Endothelial cell of umbilical vein (primary cell): ENCODE measurements at regions not wholly inside any gene's neighbourhood (a gene's known extent, or its start where the extent isn't known, plus 50 kb on each side); places are given as distances from the start of the nearest gene placed in this dataset.

ENCODE experiments used
- BruUV-seq: library from RNA; stranded (reverse); fragments of 400-500 nt; replicated peaks from 2 replicates; lab custom pipeline; 2021; lab: Mats Ljungman, UMichigan
- CTCF ChIA-PET: fragments of 300-600, 350-600 bp; sonication (Branson Sonifier 250); formaldehyde crosslinking; loops from one replicate; lab custom pipeline; 2021; ENCODE audit warnings: antibody characterized with exemption, inconsistent platforms; lab: Charles Lee
- POLR2A ChIA-PET: fragments of 300-600, 350-600 bp; sonication (Branson Sonifier 250); formaldehyde crosslinking; loops from one replicate; lab custom pipeline; 2021; ENCODE audit warnings: antibody characterized with exemption, inconsistent platforms; lab: Charles Lee
- DNase-seq: peaks from one replicate; pipeline ENCODE4 v3.0.0-alpha.2; 2011; ENCODE audit warnings: low read depth, low spot score
- FAIRE-seq: peaks from 2 replicates; lab custom pipeline; 2011; peaks lifted over from hg19 to GRCh38; lab: Jason Lieb, UNC
- H2AFZ ChIP-seq: 2 replicates; pipeline ENCODE4 v1.6.0; 2012; ENCODE audit warnings: low read depth, low read length, control low read depth, inconsistent platforms
- H3K27ac ChIP-seq: 2 replicates; pipeline ENCODE4 v1.5.1; 2011; ENCODE audit warnings: low read depth, mild to moderate bottlenecking, control low read depth, low read length, moderate library complexity; ENCODE audit not compliant: insufficient read depth
- H3K27me3 ChIP-seq, 2 experiments: 2 replicates each; pipeline versions ENCODE4 v1.6.0 to v1.6.1; 2011; ENCODE audit warnings: low read length in 2 of 2, mixed read lengths in 1 of 2; ENCODE audit not compliant: control insufficient read depth in 2 of 2, insufficient read depth in 2 of 2
- H3K36me3 ChIP-seq, 2 experiments: 2 replicates in 1 of 2; 3 replicates in 1 of 2; pipeline ENCODE4 v1.5.1; 2011; ENCODE audit warnings: low read length in 2 of 2, mild to moderate bottlenecking in 1 of 2, moderate library complexity in 1 of 2; ENCODE audit not compliant: control insufficient read depth in 2 of 2, insufficient read depth in 2 of 2; ENCODE audit errors: extremely low read depth in 1 of 2
- H3K4me1 ChIP-seq: 3 replicates; pipeline ENCODE4 v1.5.1; 2011; ENCODE audit warnings: mild to moderate bottlenecking, low read length; ENCODE audit not compliant: control insufficient read depth, insufficient read depth; ENCODE audit errors: extremely low read depth
- H3K4me2 ChIP-seq: 2 replicates; pipeline ENCODE4 v1.6.1; 2011; ENCODE audit warnings: low read length, control low read depth, mixed read lengths; ENCODE audit not compliant: insufficient read depth
- H3K4me3 ChIP-seq, 3 experiments: fragments of 200-600 bp in 1 of 3; sonication (generic), shearing (Covaris generic) in 1 of 3; replicated peaks in 1 of 3; 2 replicates each; pipeline ENCODE4 v1.5.1; 2011 to 2016; ENCODE audit warnings: control low read depth in 3 of 3, low read length in 3 of 3, mild to moderate bottlenecking in 2 of 3, inconsistent platforms in 1 of 3, low read depth in 1 of 3, moderate library complexity in 1 of 3; ENCODE audit not compliant: insufficient read depth in 1 of 3
- H3K79me2 ChIP-seq: 2 replicates; pipeline ENCODE4 v1.6.0; 2012; ENCODE audit warnings: low read length, inconsistent platforms; ENCODE audit not compliant: control insufficient read depth, insufficient read depth
- H3K9ac ChIP-seq: replicated peaks from 2 replicates; pipeline ENCODE3; 2011; ENCODE audit warnings: low read length, control low read depth; ENCODE audit not compliant: insufficient read depth; ENCODE audit errors: extremely low read depth
- H3K9me1 ChIP-seq: replicated peaks from 3 replicates; pipeline ENCODE4 v1.6.0; 2011; ENCODE audit warnings: mild to moderate bottlenecking, low read length; ENCODE audit not compliant: control insufficient read depth, insufficient read depth; ENCODE audit errors: extremely low read depth
- H3K9me3 ChIP-seq: replicated peaks from 2 replicates; pipeline ENCODE4 v1.5.1; 2012; ENCODE audit warnings: low read length, inconsistent platforms; ENCODE audit not compliant: control insufficient read depth, insufficient read depth
- H4K20me1 ChIP-seq: replicated peaks from 2 replicates; pipeline ENCODE3; 2011; ENCODE audit warnings: mild to moderate bottlenecking, low read length; ENCODE audit not compliant: control insufficient read depth, insufficient read depth; ENCODE audit errors: extremely low read depth
- CTCF ChIP-seq, 2 donors: IDR thresholded peaks; 1 replicate in 1 of 2; 2 replicates in 1 of 2; pipeline ENCODE4 v1.5.1; 2011; ENCODE audit warnings: low read length in 2 of 2, mild to moderate bottlenecking in 2 of 2, moderate library complexity in 2 of 2, control low read depth in 1 of 2, inconsistent platforms in 1 of 2, low read depth in 1 of 2; ENCODE audit not compliant: insufficient read depth in 1 of 2; ENCODE audit errors: extremely low read depth in 1 of 2
- EZH2 ChIP-seq: IDR thresholded peaks from 2 replicates; pipeline ENCODE4 v1.6.1; 2012; ENCODE audit warnings: borderline replicate concordance, low read depth, mild to moderate bottlenecking, moderate library complexity, low read length, inconsistent platforms; ENCODE audit not compliant: severe bottlenecking
- FOS ChIP-seq: IDR thresholded peaks from 2 replicates; pipeline ENCODE4 v1.6.1; 2011; ENCODE audit warnings: mild to moderate bottlenecking, low read length, moderate library complexity, borderline replicate concordance; ENCODE audit not compliant: insufficient read depth
- GATA2 ChIP-seq: IDR thresholded peaks from 2 replicates; pipeline ENCODE4 v1.7.0; 2011; ENCODE audit warnings: low read depth, mild to moderate bottlenecking, moderate library complexity, mixed read lengths, low read length; ENCODE audit not compliant: insufficient read length, insufficient read depth
- JUN ChIP-seq: IDR thresholded peaks from 2 replicates; pipeline ENCODE4 v1.6.1; 2011; ENCODE audit warnings: borderline replicate concordance, low read depth; ENCODE audit not compliant: insufficient read length, insufficient read depth
- MYC ChIP-seq: IDR thresholded peaks from one replicate; pipeline ENCODE4 v1.6.1; 2011; ENCODE audit warnings: mild to moderate bottlenecking, low read depth, low read length
- POLR2A ChIP-seq: IDR thresholded peaks from 2 replicates; pipeline ENCODE4 v1.6.1; 2012; ENCODE audit warnings: low read depth, mild to moderate bottlenecking, control low read depth, low read length
- POLR2AphosphoS5 ChIP-seq: IDR thresholded peaks from 2 replicates; pipeline ENCODE4 v1.6.1; 2012; ENCODE audit warnings: low read depth, mild to moderate bottlenecking, control low read depth, low read length, moderate library complexity; ENCODE audit not compliant: insufficient read depth
- dilution Hi-C: fragments of 300-500 bp; cut with MboI; formaldehyde crosslinking; loops from one replicate; pipeline ENCODE4 v1.15.0; 2019; ENCODE audit warnings: low sequenced_read_pairs; ENCODE audit not compliant: extremely low pct_ligation_motif_present
- intact Hi-C: fragments of 100-400 bp; cut with micrococcal nuclease; formaldehyde crosslinking; loops from one replicate; pipeline ENCODE4 v1.10.0; 2022

GRCh38 chr1:239733995-239734394, 347.6 kb downstream of the CHRM3 start:
- TF ChIP-seq FOS, result no peak
- TF ChIP-seq GATA2, result no peak
- no peak for TF ChIP-seq POLR2AphosphoS5
- TF ChIP-seq POLR2A, result no peak
- TF ChIP-seq MYC, result no peak
- TF ChIP-seq EZH2, result no peak
- TF ChIP-seq CTCF (IDR thresholded peaks at IDR 0.05; ENCODE audit: extremely low read depth in 1 of 2, insufficient read depth in 1 of 2, low read depth in 1 of 2, low read length in 2 of 2), result no peak
- no peak for TF ChIP-seq JUN
- H3K4me2 ChIP-seq, result no peak overlapping the region
- H3K9ac ChIP-seq, result no peak overlapping the region
- H3K4me3 ChIP-seq, result no peak overlapping the region
- H3K9me1 ChIP-seq, result no peaks in the 10 kb centered on the region
- DNase-seq (no peak), FAIRE-seq (no peak)
- ChIA-PET CTCF (no interaction called here), POLR2A (no interaction called here)
- no peaks in the 10 kb centered on the region for H3K27me3 ChIP-seq
- no peak overlapping the region for H2AFZ ChIP-seq
- H3K9me3 ChIP-seq, result no peaks in the 10 kb centered on the region
- BruUV-seq, result no TSS peak
- dilution Hi-C loops (no loop called here), intact Hi-C loops (no loop called here)
- no peaks in the 10 kb centered on the region for H3K36me3 ChIP-seq
- H3K27ac ChIP-seq, result no peak overlapping the region
- no peaks in the 10 kb centered on the region for H3K4me1 ChIP-seq
- no peaks in the 10 kb centered on the region for H3K79me2 ChIP-seq
- H4K20me1 ChIP-seq, result no peaks in the 10 kb centered on the region
